GM19438 (cell line): ENCODE measurements at regions not wholly inside any gene's neighbourhood (a gene's known extent, or its start where the extent isn't known, plus 50 kb on each side); places are given as distances from the start of the nearest gene placed in this dataset.

Source experiments
- ATAC-seq: cut with Tn5 transposase; IDR thresholded peaks from one replicate; pipeline ENCODE4 v1.9.1; 2021; ENCODE audit warnings: low read depth; ENCODE audit not compliant: unreplicated experiment

DNA sequence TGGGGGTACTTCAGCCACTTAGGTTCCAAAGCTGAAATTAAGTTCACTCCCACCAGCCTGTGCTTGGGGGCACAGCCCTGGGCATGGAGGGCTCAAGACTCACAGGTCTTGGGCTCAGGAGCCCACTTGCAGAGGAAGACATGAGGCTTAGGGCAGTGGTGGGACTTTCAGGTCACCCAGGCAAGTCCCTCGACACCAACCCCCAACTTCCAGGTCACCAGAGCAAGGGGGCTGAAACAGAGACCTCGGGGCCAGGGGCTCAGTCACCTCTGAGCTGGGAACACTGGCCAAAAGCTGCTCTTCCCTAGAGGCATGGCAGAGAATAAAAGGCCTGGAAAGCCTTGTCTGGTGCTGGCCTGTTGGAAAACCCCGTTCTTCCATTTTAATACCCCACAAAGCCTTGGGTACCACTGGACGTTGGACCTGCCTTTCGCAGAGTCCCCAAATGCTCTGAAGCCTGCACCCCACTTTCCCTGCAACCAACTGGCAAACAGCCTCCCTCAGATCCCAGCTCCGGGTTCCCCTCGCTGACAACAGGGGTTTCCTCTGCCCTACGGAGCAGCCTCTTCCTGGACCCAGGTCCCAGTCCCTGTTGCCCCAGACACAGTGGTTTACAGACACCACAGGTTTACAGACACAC is 160.9 kb upstream of the PMEPA1 start:
- no peak for ATAC-seq

- ATAC-seq: no peak
Measured at GRCh38 chr20:57869951-57870315, 160.1 kb upstream of the PMEPA1 start.

DNA sequence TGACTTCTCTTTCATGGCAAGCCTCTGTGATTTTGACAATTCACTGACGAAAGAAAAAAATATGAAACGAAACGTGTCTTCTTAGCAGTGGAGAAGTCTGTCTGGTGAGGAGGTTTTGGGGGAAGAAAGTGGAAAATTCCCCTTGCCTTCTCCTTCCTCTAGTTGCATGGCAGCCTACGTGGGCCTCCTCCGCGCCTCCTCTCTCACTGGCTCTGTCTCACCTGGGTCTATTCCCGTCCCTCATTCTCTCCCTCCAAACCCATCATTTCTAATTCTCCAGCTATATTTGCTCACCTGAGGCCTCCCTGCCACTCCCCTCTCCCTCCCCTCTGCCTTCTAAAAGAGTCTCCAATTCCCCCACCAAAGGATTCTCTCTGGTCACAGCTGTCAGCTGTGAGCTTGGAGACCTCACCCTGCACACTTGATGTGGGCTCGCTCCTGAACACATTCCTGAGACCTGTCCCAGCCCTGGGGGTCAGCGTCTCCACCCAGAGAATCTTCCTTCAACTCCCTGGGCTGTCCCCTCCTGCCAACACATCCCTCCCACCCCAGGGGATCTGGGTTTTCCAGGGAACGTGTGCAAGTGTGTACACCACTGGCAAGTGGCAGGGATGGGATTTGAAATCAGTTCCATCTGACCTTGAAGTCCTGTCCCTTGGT is 159.6 kb upstream of the PMEPA1 start:
- ATAC-seq: no peak

GRCh38 chr20:57868310-57868709 is 158.5 kb upstream of the PMEPA1 start:
- no peak for ATAC-seq

DNA sequence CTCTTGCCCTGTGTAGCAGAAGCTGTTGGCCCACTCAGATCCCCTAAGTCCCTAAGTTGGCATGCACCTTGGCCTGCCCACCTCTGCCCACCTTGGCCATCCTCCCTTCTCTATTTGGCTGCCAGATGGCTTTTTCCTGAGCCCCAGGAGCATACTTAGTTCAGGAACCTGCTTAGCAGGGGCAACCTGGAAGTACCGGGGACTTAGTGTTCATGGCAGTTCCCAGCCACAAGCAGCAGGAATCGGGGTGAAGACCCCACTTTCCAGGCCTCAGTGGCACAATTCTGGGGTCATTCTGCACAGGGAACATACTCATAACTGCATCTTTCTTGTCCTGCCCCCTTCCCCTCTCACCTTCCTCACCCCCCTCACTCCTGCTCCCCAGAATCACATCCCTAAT is 158.0 kb upstream of the PMEPA1 start:
- no peak for ATAC-seq

DNA sequence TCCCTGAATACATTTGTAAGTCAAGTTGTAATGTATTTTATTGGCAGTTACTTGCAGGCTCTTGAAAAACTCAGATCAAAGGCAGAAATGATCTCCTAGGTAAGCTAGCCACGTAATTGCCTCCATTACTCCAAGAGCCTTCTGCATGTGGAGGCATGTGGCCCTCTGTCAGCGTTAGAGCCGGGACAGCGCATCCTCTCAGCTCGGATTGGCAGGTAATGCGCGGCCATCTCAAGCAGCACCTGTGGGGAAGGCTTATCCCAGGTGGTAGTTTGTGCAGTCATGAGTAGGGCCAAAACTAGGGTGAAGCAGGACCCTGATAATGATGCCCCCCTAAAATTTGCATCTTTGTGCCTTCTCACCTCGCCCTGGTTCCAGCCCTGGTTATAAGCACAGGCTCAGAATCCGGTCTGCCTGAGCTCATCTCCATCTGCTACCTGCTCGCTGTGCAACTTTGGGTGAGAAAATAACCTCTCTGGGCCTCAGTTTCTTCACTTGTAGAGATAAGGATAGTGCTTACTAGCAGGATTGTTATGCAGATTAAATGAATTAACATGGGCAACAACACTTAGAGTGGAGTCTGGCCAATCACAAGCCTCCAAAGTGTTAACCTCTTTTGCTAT is 157.5 kb upstream of the PMEPA1 start:
- no peak for ATAC-seq

DNA sequence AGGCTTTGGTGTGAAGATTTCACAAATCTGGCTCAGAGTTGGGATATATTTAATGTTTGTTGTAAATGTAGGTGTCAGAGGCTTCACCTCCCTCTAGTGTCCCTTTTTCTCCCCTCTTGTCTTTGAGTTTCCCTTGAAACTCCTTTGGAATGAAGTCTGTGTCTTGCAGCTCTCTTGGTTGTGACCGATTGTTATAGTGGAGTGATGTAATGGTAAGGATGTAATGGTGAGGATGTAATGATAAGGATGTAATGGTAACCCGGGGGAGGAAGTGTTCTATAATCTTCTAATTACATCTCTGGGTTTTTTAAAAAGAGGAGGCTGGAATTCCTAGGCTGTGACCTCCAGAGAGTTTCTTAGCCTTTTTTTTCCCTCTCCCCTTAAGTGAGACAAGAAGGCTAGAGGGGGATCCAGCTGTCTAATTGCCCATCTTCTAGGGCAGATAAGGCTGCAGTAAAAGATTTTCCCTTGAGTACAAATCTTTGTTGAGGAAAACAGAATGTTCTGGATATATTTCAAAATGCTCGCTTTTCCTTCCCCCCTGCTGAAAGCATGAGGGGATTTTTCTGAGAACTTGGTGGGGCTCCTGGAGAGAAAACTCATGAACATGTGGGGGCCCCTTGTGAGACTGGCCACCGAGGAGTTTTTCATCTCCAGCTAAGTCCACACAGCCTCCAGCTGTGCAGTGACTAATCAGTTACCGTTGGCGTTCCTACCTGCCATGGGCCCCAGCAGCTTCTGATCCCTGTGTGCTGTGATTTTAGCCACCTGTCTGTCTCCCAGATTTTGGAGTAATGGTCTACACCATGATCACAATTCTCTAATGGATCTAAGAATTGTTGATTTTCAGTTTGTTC is 156.7 kb upstream of the PMEPA1 start:
- ATAC-seq: no peak

DNA sequence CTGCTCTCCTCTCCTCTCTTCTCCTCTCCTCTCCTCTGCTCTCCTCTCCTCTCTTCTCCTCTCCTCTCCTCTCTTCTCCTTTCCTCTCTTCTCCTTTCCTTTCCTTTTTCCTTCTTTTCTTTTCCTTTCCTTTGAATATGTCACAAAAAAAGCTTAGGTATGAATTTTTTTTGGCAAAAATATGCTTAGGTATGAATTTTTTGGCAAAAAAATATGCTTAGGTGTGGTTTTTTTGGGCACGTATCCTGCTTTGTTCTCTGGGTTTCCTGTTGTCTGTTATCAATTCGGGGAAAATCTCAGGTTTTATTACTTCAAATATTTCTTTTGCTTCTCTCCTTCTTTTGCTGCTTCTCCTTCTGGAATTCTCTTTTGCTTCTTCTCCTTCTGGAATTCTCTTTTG is 155.5 kb upstream of the PMEPA1 start:
- no peak for ATAC-seq

DNA sequence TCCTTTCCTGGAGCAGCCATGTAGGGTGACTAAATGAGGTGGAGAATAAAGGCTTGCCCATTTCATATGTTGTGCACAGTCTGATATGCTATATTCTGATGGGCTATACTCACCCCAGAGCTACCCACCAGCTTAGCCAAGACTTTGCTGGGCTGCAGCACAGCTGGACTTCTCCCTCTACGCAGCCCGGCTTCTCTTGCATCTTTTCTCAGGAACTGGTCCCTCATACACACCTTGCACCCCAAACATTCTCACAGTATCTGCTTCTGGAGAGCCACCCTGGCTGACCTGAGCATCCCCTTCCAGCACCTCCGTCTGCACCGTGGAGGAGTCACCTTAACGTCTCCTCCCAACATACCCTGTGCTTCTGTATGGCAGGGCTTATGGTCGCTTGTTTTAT is 150.8 kb upstream of the PMEPA1 start:
- no peak for ATAC-seq

GRCh38 chr20:57857969-57858368 is 148.2 kb upstream of the PMEPA1 start:
- no peak for ATAC-seq

DNA sequence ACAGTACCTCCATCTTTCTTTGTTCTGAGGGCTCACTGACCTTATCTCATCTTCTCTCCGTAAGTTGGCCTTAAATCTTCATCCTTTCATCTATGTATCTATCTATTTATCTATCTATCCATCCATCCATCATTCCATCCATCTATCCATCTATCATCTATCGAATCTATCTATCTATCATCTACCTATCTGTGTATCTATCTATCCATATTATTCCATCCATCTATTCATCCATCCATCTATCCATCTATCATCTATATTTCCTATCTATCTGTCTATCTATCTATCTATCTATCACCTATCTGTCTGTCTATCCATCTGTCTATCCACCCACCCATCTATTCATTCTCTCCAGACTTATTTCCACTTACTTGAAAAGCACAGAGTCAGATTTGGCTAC is 147.3 kb upstream of the PMEPA1 start:
- ATAC-seq: no peak

GRCh38 chr20:57856658-57857057 is 146.8 kb upstream of the PMEPA1 start:
- no peak for ATAC-seq

DNA sequence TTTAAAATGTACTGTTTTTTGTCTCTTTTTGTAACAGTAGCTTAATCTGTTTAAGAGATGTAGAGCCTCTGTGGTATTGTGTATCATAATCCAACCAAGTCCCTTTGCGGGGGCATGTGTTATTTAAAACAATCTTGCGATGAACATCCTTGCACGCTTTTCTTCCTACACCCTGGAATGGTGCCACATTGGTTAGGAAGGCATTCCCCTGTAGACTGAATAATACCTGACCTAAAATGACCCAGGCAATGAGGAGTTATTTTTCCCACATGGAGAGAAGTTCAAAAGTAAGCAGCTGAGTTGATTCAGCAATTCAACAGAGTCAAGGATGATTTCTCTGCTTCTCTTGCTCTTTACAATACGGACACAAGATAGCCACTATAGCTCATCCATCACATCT is 142.0 kb upstream of the PMEPA1 start:
- ATAC-seq: no peak

GRCh38 chr20:57851025-57851682 is 141.3 kb upstream of the PMEPA1 start:
- no peak for ATAC-seq

GRCh38 chr20:57849521-57850215 is 139.9 kb upstream of the PMEPA1 start:
- ATAC-seq: no peak

GRCh38 chr20:57849121-57849520 is 139.3 kb upstream of the PMEPA1 start:
- ATAC-seq: no peak

DNA sequence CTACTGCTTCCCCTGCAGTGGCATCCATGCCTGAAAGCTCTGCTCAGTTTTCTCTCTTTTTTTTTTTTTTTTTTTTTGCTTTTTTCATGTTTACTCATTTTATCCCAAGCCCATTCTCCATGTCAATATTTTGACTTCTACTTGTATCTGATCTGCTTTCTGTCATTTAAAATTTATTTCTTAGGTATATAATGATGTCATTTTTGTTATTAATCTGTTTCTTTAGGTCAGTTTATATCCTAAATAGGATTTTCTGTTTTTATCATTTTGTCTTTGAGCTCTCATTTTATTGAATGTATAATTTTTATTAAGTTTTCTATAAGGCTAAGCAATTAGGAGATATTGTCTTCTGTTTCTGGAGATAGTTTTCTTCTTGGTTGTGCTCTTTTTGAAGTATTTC is 138.5 kb upstream of the PMEPA1 start:
- ATAC-seq: no peak

- no peak for ATAC-seq
Measured at GRCh38 chr20:57847104-57847503, 137.3 kb upstream of the PMEPA1 start.

DNA sequence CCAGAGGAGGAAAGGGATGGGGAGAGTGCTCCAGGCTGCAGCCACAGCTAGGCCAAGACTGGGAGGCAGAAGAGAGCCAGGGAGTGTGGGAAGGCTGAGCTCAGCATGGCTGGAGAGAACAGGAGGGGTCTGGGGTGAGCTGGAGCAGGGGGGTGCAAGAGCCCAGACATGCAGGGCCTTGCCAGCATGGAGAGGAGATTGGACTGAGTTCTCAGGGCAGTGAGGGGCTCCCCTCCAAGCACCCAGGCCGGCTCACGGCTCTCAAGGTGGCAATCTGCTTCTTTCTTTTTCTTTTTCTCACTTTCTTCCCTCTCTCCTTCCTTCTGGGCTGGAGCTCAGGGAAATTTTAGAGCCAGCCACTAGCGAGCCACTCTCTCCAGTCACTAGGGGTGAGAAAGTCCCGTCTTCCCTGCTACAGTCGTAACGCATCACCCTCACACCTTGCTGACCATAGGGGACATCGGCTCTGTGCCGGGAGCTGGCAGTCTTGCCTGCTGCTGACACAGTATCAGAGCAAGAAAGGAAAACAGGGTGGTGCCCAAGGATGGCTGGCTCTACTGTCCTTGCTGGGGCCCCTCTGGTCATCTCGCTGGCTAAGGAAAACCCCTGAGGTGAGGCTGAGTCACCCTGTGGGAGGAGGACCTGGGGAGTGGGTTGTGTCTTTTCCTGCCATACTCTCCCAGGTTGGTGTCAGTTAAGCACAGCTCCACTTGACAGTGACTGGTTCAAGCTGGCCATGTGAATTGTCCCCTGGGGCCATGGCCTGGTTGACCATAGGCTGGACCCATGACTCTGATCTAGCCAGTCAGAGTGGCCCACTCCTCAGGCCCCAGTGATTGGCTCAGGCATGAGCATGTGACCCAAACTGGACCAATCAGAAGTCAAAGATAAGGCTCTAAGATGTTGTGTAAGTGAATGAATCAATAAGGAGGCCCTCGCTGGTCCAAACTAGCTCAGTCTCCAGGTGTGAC is 135.1 kb upstream of the PMEPA1 start:
- no peak for ATAC-seq
